GM18502 (cell line): ENCODE measurements at regions not wholly inside any gene's neighbourhood (a gene's known extent, or its start where the extent isn't known, plus 50 kb on each side); places are given as distances from the start of the nearest gene placed in this dataset.
"Not testable (repeated sequence)": the region's sequence is repeated elsewhere in the genome, so short reads cannot be mapped to it uniquely, and the experiment has no call there.

Source experiments
- ATAC-seq: cut with Tn5 transposase; IDR thresholded peaks from one replicate; pipeline ENCODE4 v1.9.1; 2021; ENCODE audit warnings: mild to moderate bottlenecking; ENCODE audit not compliant: unreplicated experiment, poor library complexity

DNA sequence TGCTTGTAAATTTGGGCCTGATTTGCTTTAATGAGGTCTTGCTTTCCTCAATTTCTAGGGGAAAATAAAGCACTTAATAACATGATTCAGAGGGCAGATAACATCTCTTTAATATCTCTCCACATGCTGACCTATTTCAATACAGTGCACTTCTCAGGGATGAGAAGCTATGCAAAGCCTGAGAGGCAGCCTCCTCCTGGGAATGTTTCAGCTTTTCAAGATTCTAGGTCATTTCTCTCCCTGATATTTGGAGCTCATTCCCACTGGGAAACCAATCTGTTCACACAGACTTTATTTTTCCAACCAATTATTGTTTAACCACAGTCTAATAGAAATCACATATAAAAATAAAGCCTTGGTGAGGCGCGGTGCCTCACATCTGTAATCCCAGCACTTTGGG lies 67.0 kb upstream of the LSAMP start:
- ATAC-seq: no peak

- ATAC-seq: no peak
Measured at GRCh38 chr3:116512931-116513330, 67.6 kb upstream of the LSAMP start.

GRCh38 chr3:116515973-116516372 lies 70.7 kb upstream of the LSAMP start:
- ATAC-seq: no peak

DNA sequence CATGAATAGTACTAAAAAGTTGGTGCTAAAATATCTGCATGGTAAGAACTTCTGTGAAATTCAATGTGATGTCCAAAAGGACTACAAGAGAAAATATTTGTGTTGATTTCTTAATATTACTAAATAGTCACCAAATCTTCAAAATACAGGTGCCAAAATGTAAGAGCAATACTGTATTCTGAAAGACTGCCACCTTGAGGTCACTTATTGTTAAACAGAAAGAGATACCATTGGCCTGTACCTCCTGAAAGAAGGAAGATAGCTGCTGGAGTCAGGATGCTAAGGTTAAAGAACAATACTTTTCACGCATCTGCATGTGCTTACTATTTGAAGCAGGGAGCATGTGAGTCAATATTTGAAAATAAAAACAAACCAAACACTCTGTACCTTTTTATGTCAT lies 72.0 kb upstream of the LSAMP start:
- ATAC-seq: no peak

- not testable (repeated sequence) for ATAC-seq
Measured at GRCh38 chr3:116519101-116519500, 73.8 kb upstream of the LSAMP start.

DNA sequence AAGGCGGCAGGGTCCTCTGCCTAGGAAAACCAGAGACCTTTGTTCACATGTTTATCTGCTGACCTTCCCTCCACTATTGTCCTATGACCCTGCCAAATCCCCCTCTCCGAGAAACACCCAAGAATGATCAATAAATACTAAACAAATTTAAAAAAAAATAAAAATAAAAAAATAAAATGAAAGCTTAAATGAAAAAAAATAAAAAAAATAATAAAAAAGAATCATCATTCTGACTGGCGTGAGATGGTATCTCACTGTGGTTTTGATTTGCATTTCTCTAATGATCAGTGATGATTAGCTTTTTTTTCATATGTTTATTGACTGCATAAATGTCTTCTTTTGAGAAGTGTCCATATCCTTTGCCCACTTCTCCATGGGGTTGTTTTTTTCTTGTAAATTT lies 74.5 kb upstream of the LSAMP start:
- ATAC-seq: not testable (repeated sequence)

- no peak for ATAC-seq
Measured at GRCh38 chr3:116524453-116525210, 79.3 kb upstream of the LSAMP start.

GRCh38 chr3:116552246-116552645 lies 107.0 kb upstream of the LSAMP start:
- ATAC-seq: no peak

GRCh38 chr3:116553355-116553754 lies 108.1 kb upstream of the LSAMP start:
- no peak for ATAC-seq

DNA sequence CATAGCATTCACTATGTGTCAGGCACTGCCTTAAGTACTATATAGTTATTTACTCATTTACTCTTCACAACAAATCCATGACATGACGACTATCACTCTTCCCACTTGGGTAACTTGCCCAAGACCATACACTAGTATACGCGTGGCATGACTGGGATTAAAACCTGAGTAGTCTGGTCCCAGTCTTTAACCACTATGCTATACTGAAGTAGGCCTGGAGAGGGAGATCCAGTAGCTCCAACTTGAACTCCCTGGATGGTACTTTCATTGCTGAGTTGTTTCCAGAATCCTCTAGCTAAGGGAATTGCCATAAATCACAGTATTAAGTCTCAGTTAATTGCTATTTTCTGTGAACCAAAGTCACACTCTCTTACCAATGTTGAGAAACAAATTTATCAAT lies 116.2 kb upstream of the LSAMP start:
- no peak for ATAC-seq

DNA sequence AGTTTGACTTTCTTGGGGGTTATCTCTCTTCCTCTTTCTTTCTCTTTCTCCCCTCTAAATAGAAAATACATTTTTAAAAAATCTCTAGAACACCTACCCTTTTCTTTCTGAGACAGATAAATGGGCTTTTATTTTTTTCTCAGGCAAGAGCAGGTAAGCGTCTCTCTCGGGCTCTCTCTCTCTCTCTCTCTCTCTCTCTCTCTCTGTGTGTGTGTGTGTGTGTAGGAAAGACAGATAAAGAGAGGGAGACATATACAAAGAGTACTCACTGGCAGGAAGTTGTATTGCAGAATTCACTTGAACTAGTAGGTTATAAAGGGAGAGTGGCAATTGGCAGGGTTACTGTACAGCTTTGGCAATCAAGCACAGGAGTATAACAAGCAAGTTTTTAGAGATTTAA lies 118.1 kb upstream of the LSAMP start:
- no peak for ATAC-seq

DNA sequence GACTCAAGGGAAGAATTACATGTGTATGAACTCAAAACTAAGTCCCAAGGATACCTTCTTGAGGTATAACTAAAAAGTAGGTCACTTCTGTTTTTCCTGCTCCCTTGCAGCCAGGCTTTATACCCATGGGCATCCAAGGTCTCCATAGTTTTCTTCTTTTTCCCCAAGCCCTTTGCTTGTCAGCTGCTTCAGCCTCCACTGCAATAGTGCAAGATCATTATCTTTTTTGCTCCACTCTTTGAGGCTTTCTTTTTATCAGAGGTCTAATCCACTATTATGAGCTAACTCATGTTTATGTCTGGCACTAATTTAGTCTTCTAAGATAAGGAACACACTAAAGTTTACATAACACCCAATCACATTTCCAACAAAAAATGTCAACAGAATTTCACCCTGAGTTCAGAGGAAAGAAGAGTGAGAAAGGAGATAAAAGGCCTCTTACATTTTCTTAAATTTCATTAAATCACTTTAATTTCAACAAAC lies 121.2 kb upstream of the LSAMP start:
- no peak for ATAC-seq

DNA sequence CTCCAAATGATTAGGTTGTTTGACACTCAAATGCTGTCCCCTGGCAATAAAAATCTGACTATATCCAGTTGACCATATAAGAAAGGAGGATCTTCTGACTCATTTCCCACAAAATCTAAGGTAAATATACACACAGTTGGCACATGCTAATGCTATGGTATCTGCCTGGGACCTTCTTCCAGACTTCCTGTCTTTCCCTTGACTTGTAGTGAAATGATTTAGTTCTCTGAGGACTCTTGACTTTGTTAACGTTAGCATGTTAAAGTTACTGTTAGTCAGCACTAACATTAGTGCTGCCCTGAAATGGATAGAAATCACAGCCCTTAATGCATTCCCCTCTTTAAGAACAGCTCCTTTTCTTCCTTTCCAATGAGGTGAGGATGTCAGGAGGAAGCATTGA lies 124.3 kb upstream of the LSAMP start:
- no peak for ATAC-seq

DNA sequence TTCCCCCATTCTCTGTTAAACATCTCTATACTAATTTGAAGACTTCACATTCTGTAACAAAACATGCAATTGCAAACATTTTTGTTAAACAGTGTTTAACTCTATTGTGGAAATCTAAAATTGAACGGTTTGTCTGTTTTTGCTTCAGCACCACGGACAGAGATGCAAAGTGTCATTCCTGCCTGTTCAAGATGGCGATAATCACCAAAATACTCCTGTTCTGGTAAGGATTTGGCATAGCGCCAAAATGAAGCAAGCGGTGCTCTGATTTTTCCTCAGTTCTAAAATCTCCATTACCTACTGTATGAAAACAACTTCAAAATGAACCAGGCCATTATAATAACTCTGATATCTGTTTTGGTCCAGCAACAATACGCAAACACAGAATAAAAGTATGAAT lies 129.7 kb upstream of the TUSC7 start:
- no peak for ATAC-seq

- ATAC-seq: no peak
Measured at GRCh38 chr3:116586285-116586944, 123.2 kb upstream of the TUSC7 start.

GRCh38 chr3:116591236-116591635 lies 118.3 kb upstream of the TUSC7 start:
- no peak for ATAC-seq

DNA sequence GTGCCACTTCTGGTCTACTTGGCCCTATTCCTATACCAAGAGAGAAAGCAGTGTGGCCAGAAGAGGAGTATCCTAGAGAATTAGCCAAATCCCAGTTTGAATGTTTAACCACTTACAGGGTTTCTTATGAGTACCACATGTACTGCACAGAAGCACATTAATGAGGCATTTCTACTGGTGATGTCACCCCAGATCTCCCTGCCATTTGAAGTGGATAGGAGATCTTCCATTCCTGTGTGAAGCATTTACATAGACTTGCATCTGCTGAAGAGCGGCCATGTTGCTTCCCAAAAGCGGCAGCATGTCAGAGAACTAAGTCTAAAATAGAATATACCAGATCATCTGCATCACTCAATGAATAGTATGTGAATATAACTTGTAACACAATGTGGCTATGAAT lies 108.4 kb upstream of the TUSC7 start:
- no peak for ATAC-seq

DNA sequence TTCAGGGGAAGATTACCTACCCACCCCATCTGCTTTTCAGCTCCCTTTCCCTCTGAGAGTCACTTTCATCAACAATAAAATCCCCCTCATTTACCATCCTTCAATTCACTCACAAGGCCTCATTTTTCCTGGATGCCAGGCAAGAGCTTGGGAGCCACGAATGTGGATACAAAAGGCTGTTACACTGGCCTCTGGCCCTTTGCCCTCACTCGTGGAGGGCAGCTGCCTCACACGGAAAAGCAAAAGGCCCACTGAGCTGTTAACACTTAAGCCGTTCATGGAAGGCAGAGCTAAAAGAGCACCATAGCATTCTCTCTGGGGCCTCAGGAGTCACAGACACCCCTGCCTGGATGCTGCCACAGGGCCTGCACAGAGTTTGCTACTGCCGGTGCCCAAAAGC lies 102.4 kb upstream of the TUSC7 start:
- ATAC-seq: no peak

DNA sequence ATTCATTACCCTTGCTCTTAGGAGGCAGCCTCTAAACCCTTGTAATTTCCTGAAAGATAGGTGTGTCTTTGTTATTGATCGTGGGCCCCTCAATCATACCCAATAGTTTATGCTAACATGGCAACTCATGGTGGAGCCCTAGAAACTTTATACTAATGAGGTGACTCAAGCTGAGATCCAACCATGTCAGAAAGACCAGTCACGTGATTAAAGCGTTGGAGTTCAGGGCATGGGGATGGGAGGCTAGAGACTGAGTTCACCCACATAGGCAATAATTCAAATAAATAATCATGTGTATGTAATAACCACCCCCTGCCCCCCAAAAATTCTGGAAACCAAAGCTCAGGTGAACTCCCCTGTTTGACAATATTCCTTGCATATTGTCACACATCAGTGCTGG lies 99.5 kb upstream of the TUSC7 start:
- no peak for ATAC-seq

DNA sequence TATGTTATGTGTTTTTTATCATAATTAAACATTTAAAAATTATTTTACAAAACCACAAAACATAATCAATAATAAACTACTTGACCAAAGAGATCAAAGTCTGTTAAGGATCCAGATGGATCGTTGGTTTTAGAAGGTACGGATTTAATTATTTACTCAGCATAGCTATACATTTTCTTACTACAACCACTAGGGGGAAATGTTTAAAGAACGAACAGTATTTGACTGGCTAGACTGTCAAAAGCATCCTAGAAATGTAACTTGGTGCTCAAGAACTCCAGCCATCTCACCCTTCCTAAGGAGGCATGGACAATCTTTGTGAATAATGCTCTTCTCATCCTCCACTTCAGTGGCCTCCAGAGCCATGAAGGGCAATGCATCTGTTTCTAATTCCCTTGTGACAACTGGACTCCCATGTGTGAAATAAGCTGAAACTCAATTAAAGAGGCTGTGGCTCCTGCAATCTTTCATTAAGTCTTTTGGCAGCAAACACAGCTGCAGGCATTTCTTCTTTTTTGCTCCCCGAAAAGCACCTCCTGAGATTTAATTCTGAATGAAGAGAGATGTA lies 94.7 kb upstream of the TUSC7 start:
- ATAC-seq: peak; percentile 67

DNA sequence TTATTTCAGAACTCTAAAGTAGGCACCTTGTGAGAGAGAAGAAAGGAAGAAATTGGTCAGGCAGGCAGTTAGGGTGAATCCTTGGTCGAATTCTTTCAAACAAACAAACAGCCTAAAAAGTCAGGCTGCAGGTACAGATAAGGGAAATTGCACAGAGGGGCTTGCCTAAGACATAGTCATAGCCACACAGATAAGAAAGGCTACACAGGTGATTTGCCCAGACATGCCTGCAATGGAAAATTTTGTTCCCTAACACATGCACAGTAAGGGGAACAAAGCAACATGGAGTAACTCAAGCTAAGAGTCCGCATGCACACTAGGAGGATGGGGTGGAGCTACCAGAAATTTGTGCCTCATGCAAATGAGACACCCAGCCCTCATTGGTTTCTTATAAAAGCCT lies 91.4 kb upstream of the TUSC7 start:
- no peak for ATAC-seq

- ATAC-seq: no peak
Measured at GRCh38 chr3:116618930-116619329, 90.6 kb upstream of the TUSC7 start.
